Stimulated activated CD8-positive, alpha-beta memory T cell treated with anti-CD3 and anti-CD28 coated beads, Interleukin-4, amount 100 ng/mL, for 1 hour (primary cell): ENCODE measurements at regions not wholly inside any gene's neighbourhood (a gene's known extent, or its start where the extent isn't known, plus 50 kb on each side); places are given as distances from the start of the nearest gene placed in this dataset.

Source experiments
- DNase-seq, 2 donors: peaks; one replicate each; pipeline ENCODE4 v3.0.0-alpha.2; 2020; ENCODE audit warnings: low read depth in 2 of 2, low spot score in 1 of 2

DNA sequence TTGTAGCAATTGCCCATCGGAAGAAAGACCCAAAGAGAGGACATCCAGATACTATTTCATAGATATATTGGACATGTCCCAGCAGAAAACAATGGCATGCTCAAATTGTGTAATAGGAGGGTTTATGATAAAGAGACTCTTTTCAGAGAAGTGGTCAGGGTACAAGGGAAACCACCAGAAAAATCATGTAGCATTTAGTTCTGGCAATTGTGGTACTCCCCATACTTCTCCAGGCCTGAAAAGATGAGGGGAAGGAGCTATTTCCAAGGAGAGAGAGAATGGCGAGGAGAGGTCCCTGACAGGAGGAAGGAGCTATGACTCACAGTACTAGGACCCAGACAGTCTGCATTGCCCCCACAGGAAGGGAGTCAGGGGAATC lies 68.4 kb upstream of the ADO start:
- DNase-seq = no peak

- DNase-seq = no peak
These were observed 65.6 kb upstream of the ADO start for GRCh38 chr10:62738916-62739315.

DNA sequence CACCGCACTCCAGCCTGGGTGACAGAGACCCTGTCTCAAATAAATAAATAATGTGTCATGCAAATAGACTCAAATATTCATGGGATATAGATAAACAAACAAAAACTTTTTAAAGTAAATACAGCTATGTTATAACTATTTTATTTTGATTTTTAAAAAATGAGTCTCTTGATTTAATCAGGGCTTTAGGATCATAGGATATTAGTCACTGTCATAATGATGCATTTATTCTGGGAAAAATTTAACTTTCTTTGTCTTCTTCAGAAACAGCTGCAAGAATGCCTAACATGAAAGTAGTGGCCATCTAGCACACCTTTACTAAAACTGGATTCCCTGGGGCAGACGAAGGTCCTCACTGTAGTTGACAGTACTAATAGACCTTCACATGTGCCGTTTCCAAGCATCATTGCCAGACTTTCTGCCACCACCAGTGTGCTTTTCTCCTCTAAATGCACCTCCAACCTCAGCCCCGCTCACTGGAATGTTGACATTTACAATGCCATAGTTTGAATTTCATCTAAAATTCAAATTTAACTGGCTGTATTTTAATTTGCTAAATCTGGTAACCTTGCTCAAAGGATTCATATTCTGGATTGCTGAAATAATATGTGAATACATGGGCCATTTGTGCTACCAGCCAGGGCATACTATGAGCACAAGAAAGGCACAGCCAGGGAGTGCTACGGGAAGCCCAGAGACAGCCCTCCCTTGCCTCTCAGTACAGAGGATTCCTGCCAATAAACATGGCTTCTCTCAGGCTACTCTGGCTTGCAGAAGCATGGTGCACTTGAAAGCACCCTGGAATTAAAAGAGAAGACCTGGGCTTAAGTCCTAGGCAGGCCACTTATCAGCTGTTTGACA lies 63.4 kb upstream of the ADO start:
- DNase-seq = no peak

- DNase-seq = no peak
These were observed 62.5 kb upstream of the ADO start for GRCh38 chr10:62741996-62742395.

DNA sequence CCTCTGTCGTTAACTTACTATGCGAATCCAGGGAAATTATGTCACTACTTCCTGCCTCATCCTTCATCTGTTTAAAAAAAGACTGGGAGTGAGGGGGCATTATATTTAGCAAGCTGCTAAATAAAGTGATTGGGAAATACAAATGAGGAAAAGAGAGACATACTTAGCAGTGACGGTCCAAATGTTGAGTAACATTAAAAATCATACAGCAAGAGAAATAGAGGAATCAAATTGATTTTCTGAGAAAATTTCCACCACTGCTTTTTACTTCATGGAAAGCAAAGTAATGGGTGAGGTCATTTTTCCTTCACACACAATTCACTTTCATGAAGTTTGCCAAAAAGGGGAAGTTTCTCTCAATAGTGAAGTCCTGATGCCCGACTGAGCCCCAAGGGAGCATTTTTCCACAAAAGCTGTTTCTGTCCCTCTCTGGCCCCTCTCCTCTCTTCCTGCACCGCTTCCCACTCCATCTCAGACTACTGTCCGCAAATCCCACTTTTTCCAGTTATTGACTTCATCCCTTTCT lies 61.9 kb upstream of the ADO start:
- DNase-seq = no peak

DNA sequence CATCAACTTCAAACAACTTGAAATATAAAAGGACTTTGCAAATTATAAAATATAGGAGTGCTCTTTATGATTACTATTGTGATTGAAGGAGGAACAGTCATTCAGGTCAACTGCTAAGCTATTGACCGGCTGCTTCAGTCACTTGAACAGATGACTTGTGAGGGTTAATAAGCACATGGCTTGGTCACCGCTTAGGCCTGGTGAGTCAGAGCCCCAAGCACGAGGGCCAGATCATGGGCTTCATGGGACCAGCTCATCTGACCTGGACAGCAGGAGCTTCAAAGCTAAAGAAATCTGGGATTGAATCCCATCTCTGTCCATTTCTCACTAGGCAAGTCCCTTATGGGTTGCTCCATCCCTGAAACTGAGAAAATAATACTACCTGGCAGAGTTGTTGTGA lies 60.4 kb upstream of the ADO start:
- no peak for DNase-seq

DNA sequence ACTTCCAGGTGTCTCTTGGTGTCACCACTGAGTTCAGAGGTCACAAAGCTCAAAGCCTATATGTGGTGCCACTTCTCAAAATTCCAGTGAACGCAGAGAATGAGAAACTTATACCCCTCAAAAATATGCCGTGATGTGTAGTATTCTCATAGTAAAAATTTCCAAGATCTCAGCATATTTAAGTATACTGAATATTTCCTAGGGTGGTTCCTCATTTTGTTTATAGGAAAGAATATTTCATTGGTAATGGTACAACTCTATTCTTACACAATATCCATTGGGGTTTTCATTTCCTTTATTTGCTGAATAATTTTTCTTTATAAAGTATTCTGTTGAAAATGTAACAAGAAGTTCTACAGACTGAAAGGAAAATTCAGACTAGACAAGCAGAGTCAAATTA lies 58.9 kb upstream of the ADO start:
- DNase-seq = no peak

DNA sequence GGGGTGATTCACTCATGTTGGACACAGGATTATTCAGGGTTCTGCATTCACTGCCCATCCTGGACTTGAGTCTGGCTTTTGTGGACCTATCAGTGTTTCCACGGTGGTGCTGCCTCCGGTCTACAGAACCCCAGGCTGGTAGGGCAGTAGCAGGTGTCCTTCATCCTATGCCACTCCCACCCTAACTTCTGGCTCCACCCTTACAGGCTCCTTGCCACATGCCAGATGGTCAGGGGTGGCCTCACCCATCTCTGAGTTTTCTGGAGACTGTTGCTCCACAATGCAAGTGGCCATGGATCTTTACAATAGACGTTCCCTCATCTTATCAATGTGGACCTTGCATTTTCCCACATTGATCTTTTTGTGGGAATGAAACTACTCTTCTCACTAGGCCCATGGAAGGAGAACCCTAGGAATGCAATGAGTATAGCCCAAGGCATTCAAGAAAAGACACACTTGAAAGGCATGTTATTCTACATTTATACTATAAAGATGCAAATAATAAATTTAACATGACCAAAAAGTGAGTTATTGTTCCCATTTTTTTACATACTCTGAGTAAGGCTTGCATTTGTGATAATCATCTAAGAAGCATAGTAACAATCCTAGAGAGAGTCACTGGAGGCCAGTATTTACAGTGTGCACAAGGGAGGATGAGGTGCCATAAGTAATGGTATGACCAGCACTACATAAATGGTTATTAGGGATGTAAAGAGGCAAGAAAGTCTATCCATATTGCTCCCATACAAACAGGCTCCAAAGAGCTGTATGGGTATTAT lies 57.4 kb upstream of the ADO start:
- no peak for DNase-seq

DNA sequence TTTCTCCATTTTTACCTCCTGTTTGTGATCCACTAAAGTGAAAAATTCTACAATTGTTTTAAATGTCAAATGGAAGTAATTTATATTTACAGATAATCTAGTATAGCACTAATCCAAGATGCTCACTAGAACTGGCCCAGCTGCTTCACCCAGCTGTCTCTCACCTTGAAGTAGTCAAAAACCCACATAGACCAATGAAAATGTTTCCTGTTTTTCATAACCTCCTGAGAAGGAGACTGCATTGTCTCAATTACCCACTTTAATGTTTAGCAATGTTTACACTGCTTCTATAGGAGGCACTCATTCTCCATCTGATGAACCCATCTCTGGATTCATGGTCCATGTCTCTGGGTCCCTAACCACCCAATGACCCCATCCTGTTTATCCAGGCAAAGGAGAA lies 56.1 kb upstream of the ADO start:
- no peak for DNase-seq

DNA sequence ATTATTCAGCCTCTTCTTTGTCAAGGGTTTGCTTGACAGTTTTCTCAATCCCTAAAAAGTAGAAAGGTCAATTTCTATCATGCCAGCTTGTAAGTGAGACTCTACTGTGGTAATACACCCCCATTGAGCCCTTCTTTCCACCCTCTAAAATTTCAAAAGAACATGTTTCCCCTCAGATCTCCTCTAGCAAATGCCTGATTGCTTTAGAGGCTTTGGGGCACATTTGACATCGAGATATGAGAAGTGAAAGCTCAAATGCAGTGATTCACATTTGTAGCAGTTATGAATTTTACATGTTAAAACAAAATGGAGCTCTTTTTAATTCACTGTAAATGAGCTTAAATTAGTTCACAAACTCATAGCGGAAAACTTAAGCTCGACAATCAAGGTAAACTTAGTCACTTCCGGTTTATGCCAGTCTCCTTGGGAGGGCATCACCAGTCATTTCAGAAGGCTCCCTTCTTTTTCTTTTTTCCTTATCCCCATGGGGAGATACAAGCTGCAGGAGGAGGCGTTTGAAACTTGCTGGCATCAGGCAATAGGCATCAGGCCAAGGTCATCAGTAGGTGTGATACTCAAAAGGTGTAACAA lies 55.3 kb upstream of the ADO start:
- no peak for DNase-seq
